ENCODE measurements at regions not wholly inside any gene's neighbourhood (a gene's known extent, or its start where the extent isn't known, plus 50 kb on each side); places are given as distances from the start of the nearest gene placed in this dataset.

DNA sequence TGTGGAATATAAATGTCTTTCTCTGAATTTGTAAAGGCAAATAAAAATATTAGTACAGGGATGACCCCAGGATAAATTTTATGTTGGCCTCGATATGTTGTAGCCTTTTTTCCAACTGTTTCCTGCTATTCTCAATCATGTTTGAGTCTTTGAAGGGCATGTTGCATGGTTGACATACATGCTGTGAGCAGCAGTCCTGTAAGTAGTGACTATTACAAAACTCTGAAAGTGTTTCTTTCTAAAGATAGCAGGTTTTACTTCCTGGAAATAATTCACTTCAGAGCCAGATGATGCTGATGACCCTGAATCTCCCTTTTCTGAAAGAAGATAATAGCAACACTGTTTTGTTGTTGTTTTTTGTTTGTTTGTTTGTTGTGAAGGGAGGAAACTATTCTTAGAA, 393.0 kb upstream of the GNPDA2 start:
- H3K27me3 ChIP-seq (ENCODE audit: control insufficient read depth, insufficient read depth, low read length, poor library complexity, severe bottlenecking), result no peaks in the 10 kb centered on the region
- Mint-ChIP-seq H3K27ac (no peak overlapping the region), H3K4me3 (no peak overlapping the region), H3K9me3 (no peaks in the 10 kb centered on the region), H3K27me3 (ENCODE audit: insufficient read depth) (no peaks in the 10 kb centered on the region), H3K4me1 (no peaks in the 10 kb centered on the region), H3K36me3 (ENCODE audit: low read depth) (no peaks in the 10 kb centered on the region)
- no peak for TF ChIP-seq CTCF (conservative IDR thresholded peaks at IDR 0.05)
- H3K4me1 ChIP-seq (ENCODE audit: control insufficient read depth, insufficient read depth, low read length), result no peaks in the 10 kb centered on the region
- no peak overlapping the region for H3K9ac ChIP-seq (ENCODE audit: extremely low read depth, low read length, poor library complexity, severe bottlenecking)
- no peaks in the 10 kb centered on the region for H3K36me3 ChIP-seq (ENCODE audit: control insufficient read depth, insufficient read depth, low read length)
- 94 to 100% methylated on average over 1 of the region's 1 CpG for WGBS, 2 experiments (ENCODE audit: insufficient coverage in 1 of 2, insufficient read length in 1 of 2)
- H3K9me3 ChIP-seq (ENCODE audit: control insufficient read depth, low read length), result no peaks in the 10 kb centered on the region
- no peak overlapping the region for H3K4me3 ChIP-seq (ENCODE audit: low read length)
- no peak for DNase-seq
- no peak overlapping the region for H3K27ac ChIP-seq (ENCODE audit: low read depth, low read length)

DNA sequence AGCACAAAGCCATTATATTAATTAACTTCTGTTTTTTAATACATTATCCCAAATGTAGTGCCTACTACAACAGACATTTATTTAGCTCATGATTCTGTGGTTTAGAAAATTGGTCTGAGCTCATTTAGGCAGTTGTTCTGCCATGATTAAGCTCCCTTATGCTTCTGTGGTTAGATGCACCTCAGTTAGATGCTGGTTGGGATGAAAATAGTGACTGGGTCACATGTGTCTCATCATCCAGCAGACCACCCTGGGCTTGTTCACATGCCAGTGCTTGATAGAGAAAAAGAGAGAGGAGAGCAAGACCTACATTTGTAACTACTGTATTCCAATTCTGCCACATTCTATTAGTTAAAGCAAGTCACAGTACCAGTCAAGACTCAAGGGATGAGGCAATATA, 376.4 kb upstream of the GNPDA2 start:
- no peak for TF ChIP-seq CTCF (conservative IDR thresholded peaks at IDR 0.05)
- Histone ChIP-seq H3K4me3 (ENCODE audit: low read length) (no peak overlapping the region), H3K9me3 (ENCODE audit: control insufficient read depth, low read length) (no peaks in the 10 kb centered on the region), H3K36me3 (ENCODE audit: control insufficient read depth, insufficient read depth, low read length) (no peaks in the 10 kb centered on the region), H3K4me1 (ENCODE audit: control insufficient read depth, insufficient read depth, low read length) (no peaks in the 10 kb centered on the region), H3K27me3 (ENCODE audit: control insufficient read depth, insufficient read depth, low read length, poor library complexity, severe bottlenecking) (no peaks in the 10 kb centered on the region), H3K27ac (ENCODE audit: low read depth, low read length) (no peak overlapping the region), H3K9ac (ENCODE audit: extremely low read depth, low read length, poor library complexity, severe bottlenecking) (no peak overlapping the region)
- H3K9me3 Mint-ChIP-seq, result peaks cover 9% of the 10 kb centered on the region
- no peak overlapping the region for H3K27ac Mint-ChIP-seq
- H3K4me1 Mint-ChIP-seq, result no peaks in the 10 kb centered on the region
- DNase-seq, result no peak
- no peak overlapping the region for H3K4me3 Mint-ChIP-seq
- H3K36me3 Mint-ChIP-seq (ENCODE audit: low read depth), result no peaks in the 10 kb centered on the region
- H3K27me3 Mint-ChIP-seq (ENCODE audit: insufficient read depth), result no peaks in the 10 kb centered on the region

DNA sequence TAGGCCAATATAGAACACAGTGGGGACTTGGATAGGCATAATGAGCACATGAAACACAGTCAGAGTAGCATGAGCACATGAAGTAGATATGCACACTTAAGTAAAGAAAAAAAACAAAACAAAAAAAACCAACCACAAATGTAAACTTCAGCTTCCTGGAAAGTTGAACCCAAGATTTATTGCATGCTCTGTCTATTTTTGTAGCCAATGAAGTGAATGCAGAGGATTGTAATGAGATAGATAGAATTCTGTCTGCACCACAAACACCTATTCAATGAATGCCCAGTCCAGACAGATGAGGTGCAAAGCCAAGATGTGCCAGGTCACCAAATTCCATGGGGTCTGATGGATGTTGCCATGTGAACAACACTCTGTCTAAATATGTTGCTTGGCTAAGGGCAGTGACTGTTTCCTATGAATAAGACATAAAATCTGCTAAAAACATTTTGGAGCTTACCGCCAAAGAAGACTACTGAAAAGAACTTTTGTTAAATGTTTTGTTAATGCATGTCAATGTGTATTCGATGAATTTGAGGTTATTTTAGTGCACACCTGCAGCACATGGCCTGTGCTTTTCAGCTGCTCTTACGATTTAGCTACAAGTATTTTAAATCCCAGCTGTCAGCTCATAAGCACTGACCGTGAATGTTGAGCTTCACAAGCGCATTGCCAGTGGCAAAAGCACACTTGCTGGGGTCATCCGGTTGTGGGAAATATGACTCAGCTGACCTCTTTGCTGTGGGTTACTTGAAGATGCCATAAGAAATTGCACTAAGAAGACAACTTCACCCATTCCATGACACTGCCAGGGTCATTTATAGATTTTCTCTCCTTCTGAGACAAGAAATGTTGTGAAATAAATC, 374.8 kb upstream of the GNPDA2 start:
- Histone ChIP-seq H3K4me1 (ENCODE audit: control insufficient read depth, insufficient read depth, low read length) (no peaks in the 10 kb centered on the region), H3K27me3 (ENCODE audit: control insufficient read depth, insufficient read depth, low read length, poor library complexity, severe bottlenecking) (no peaks in the 10 kb centered on the region), H3K9ac (ENCODE audit: extremely low read depth, low read length, poor library complexity, severe bottlenecking) (no peak overlapping the region), H3K9me3 (ENCODE audit: control insufficient read depth, low read length) (no peaks in the 10 kb centered on the region), H3K27ac (ENCODE audit: low read depth, low read length) (no peak overlapping the region), H3K4me3 (ENCODE audit: low read length) (no peak overlapping the region), H3K36me3 (ENCODE audit: control insufficient read depth, insufficient read depth, low read length) (no peaks in the 10 kb centered on the region)
- Mint-ChIP-seq H3K27me3 (ENCODE audit: insufficient read depth) (no peaks in the 10 kb centered on the region), H3K27ac (no peak overlapping the region), H3K4me3 (no peak overlapping the region), H3K9me3 (peaks cover 6% of the 10 kb centered on the region), H3K36me3 (ENCODE audit: low read depth) (no peaks in the 10 kb centered on the region), H3K4me1 (no peaks in the 10 kb centered on the region)
- DNase-seq, result no peak
- 79 to 84% methylated on average over 5 to 6 of the region's 6 CpGs for WGBS, 2 experiments (ENCODE audit: insufficient coverage in 1 of 2, insufficient read length in 1 of 2)
- TF ChIP-seq CTCF (conservative IDR thresholded peaks at IDR 0.05), result no peak

Data from endodermal cell (in vitro differentiated cells).